Uterus (tissue), 3 donors: ENCODE measurements at regions not wholly inside any gene's neighbourhood (a gene's known extent, or its start where the extent isn't known, plus 50 kb on each side); places are given as distances from the start of the nearest gene placed in this dataset.

Experiments
- DNase-seq, 2 donors: peaks; one replicate each; pipeline ENCODE4 v3.0.0-alpha.2; 2019 to 2020
- H3K27ac ChIP-seq, 2 donors: fragments of 200-600 bp; sonication (generic); 1 replicate in 1 of 2; 2 replicates in 1 of 2; pipeline ENCODE4 v1.5.1; 2016 to 2018
- H3K27me3 ChIP-seq, 2 donors: fragments of 200-600 bp; sonication (generic); one replicate each; pipeline ENCODE4 v1.5.1; 2018 to 2019; ENCODE audit warnings: control low read depth in 1 of 2
- H3K36me3 ChIP-seq, 2 donors: fragments of 200-600 bp; sonication (generic); one replicate each; pipeline ENCODE4 v1.5.1; 2019; ENCODE audit warnings: control low read depth in 1 of 2
- H3K4me1 ChIP-seq, 2 donors: fragments of 200-600 bp; sonication (generic); one replicate each; pipeline ENCODE4 v1.5.1; 2018 to 2019; ENCODE audit warnings: control low read depth in 1 of 2
- H3K4me3 ChIP-seq, 2 donors: fragments of 200-600 bp; sonication (generic); 1 replicate in 1 of 2; 2 replicates in 1 of 2; pipeline ENCODE4 v1.5.1; 2018 to 2019; ENCODE audit warnings: mild to moderate bottlenecking in 1 of 2
- H3K9me3 ChIP-seq, 2 donors: fragments of 200-600 bp; sonication (generic); one replicate each; pipeline ENCODE4 v1.5.1; 2019; ENCODE audit warnings: control low read depth in 1 of 2
- POLR2A ChIP-seq, 2 donors: fragments of 450-650 bp; IDR thresholded peaks; one replicate each; pipeline ENCODE4 v1.6.1; 2016; ENCODE audit warnings: antibody characterized with exemption in 2 of 2, mild to moderate bottlenecking in 1 of 2, moderate library complexity in 1 of 2
- intact Hi-C: fragments of 100-400 bp; cut with DNase I; formaldehyde crosslinking; loops from one replicate; pipeline ENCODE4 v1.15.1; 2023; ENCODE audit warnings: low total_unique reads
- TF ChIP-seq, protein P1 (sequence below), 4 experiments: fragments of 200-600 bp in 2 of 4; fragments of 450-650 bp in 2 of 4; sonication (generic) in 2 of 4; IDR thresholded peaks; one replicate each; pipeline ENCODE4 v1.5.1; 2016 to 2019; ENCODE audit warnings: antibody characterized with exemption in 4 of 4, mild to moderate bottlenecking in 2 of 4, moderate library complexity in 1 of 4
- donor health status: DM: yes; HTN: yes; CAD: no.

DNA sequence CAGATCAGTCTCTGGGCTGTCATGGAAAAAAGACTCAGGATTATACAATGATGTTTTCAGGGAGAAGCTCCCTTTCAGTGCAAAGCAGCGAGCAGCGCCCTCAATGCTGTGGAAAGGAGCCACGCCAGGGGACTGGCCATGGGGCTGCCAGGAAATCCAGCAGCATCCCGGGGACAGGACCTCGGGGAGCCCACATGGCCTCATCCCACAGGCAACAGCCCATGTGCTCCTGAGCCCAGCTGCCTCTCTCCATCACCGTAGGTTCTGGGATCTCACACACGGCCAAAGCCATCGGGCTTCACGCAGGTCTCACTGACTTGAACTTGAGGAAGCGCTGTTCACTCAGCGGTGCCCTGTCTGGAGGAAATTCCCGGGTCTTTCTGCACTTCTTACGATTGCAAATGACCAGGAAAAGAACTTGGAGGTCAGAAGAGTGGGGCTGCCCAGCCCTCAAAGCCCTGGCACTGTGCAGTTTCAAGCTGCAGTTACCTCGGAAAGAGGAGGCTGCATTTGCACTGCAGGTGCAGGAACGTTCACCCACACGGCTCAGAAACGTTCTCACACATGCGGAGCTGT lies 125.9 kb upstream of the THBS2 start:
- TF ChIP-seq POLR2A (IDR thresholded peaks at IDR 0.05) = no peak
- TF ChIP-seq, protein P1, sequence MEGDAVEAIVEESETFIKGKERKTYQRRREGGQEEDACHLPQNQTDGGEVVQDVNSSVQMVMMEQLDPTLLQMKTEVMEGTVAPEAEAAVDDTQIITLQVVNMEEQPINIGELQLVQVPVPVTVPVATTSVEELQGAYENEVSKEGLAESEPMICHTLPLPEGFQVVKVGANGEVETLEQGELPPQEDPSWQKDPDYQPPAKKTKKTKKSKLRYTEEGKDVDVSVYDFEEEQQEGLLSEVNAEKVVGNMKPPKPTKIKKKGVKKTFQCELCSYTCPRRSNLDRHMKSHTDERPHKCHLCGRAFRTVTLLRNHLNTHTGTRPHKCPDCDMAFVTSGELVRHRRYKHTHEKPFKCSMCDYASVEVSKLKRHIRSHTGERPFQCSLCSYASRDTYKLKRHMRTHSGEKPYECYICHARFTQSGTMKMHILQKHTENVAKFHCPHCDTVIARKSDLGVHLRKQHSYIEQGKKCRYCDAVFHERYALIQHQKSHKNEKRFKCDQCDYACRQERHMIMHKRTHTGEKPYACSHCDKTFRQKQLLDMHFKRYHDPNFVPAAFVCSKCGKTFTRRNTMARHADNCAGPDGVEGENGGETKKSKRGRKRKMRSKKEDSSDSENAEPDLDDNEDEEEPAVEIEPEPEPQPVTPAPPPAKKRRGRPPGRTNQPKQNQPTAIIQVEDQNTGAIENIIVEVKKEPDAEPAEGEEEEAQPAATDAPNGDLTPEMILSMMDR (IDR thresholded peaks at IDR 0.05) = no peak
- H3K27me3 ChIP-seq = no peaks in the 10 kb centered on the region
- H3K4me1 ChIP-seq = no peaks in the 10 kb centered on the region
- no peaks in the 10 kb centered on the region for H3K9me3 ChIP-seq
- intact Hi-C loops = no loop called here
- no peak for DNase-seq
- H3K36me3 ChIP-seq = no peaks in the 10 kb centered on the region
- H3K27ac ChIP-seq = no peak overlapping the region
- H3K4me3 ChIP-seq = no peak overlapping the region

DNA sequence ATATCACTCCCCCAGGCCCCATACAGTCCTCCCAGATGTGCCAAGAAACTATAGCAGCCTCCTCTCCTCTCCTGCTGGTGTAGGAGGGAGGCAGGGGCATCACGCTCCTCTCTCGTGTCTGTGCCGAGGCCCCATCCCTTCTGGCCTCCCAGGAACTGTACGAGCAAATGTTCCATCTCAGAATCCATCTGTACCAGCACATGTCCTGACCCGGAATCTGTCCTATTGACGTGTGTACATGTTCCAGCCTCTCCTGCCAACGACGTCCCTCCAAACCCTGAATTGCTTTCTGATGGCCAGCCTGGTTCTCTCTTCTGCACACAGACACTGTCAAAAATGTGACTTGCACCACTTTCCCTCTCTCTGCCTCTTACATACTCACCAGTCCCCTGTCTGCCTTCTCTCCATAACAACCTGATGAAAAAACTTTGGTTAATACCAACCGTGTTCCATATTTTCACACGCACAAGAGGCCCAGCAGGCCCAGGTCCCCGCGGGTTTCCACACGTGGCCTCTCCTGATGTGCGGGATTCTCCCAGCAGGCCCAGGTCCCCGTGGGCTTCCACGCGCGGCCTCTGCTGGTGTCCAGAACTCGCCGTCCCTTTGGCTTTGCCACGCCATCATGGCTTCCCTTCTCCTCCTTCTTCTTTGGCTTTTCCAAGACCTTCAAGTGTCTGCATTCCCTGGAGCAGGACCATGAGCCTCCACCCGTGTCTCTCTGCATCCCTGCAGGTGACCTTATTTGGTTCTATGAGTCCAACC lies 125.2 kb upstream of the THBS2 start:
- H3K4me1 ChIP-seq = no peaks in the 10 kb centered on the region
- DNase-seq = no peak
- no peaks in the 10 kb centered on the region for H3K27me3 ChIP-seq
- H3K36me3 ChIP-seq = no peaks in the 10 kb centered on the region
- H3K27ac ChIP-seq = no peak overlapping the region
- intact Hi-C loops = no loop called here
- H3K9me3 ChIP-seq = no peaks in the 10 kb centered on the region
- TF ChIP-seq, protein P1 (IDR thresholded peaks at IDR 0.05) = no peak
- no peak for TF ChIP-seq POLR2A (IDR thresholded peaks at IDR 0.05)
- H3K4me3 ChIP-seq = no peak overlapping the region

DNA sequence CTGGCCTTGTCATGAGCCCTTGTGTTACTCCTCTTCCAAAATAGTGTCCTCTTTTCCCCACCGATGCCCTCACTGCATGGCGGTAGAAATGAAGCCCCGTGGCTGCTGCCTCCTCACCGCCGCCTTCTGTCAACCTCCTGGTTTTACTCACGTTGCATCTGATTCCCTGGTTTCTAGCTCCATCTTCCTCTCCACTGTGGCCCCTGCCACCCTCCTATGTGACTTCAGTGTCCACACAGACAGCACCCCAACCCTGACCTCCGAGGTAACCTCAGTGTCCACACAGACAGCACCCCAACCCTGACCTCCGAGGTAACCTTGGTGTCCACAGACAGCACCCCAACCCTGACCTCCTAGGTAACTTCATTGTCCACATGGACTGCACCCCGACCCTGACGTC lies 122.8 kb upstream of the THBS2 start:
- TF ChIP-seq, protein P1 (IDR thresholded peaks at IDR 0.05) = no peak
- no peak for TF ChIP-seq POLR2A (IDR thresholded peaks at IDR 0.05)
- no peaks in the 10 kb centered on the region for H3K4me1 ChIP-seq
- H3K4me3 ChIP-seq = no peak overlapping the region
- H3K9me3 ChIP-seq = no peaks in the 10 kb centered on the region
- H3K27me3 ChIP-seq = no peaks in the 10 kb centered on the region
- no peaks in the 10 kb centered on the region for H3K36me3 ChIP-seq
- no peak for DNase-seq
- H3K27ac ChIP-seq = no peak overlapping the region
- intact Hi-C loops = no loop called here

DNA sequence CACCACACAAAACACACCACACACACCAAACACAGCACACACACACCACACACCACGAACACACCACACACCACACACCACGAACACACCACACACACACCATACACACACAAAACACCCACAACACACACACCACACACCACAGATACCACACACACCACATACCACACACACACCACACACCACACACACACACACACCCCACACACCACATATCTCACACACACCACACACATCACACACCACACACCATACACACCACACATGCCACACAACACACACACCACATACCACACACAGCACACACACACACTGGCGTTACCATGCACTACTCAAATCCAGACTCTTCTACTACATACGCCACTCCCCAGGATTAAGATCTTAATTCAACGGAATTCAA lies 118.9 kb upstream of the THBS2 start:
- H3K4me3 ChIP-seq = no peak overlapping the region
- no peak for DNase-seq
- no peaks in the 10 kb centered on the region for H3K9me3 ChIP-seq
- no peak overlapping the region for H3K27ac ChIP-seq
- intact Hi-C loops = no loop called here
- H3K36me3 ChIP-seq = no peaks in the 10 kb centered on the region
- TF ChIP-seq POLR2A (IDR thresholded peaks at IDR 0.05) = no peak
- TF ChIP-seq, protein P1 (IDR thresholded peaks at IDR 0.05) = no peak
- no peaks in the 10 kb centered on the region for H3K27me3 ChIP-seq
- no peaks in the 10 kb centered on the region for H3K4me1 ChIP-seq

DNA sequence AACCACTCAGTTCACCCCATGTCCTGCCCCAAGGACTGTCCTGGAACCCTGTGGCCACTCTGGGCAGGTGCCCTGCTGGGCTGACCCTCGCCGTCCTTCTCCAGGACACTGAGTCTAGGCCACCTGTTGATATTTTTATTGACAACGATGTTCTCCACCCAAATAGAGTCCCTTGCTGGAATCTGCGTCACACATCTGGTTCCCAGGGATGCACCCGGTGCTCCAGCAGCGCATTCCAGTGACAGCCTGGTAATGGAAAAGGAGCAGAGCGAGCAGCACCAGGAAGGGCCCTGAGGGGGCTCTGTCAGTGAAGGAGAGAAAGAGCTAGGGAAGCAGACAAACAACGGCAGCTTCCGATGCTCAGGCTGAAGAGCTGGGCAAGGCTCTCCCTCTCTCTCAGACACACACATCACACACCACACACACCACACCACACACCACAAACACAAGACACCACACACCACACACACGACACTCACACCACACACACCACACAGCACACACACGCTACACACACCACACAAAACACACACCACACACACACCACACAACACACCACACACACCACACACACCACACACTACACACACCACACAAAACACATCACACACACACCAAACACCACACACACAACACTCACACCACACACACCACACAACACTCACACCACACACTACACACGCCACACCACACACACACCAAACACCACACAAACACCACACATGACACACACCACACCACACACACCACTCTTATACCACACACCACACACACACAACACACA lies 117.9 kb upstream of the THBS2 start:
- no peak for DNase-seq
- no peaks in the 10 kb centered on the region for H3K9me3 ChIP-seq
- no peaks in the 10 kb centered on the region for H3K27me3 ChIP-seq
- intact Hi-C loops = no loop called here
- no peaks in the 10 kb centered on the region for H3K4me1 ChIP-seq
- H3K27ac ChIP-seq = no peak overlapping the region
- TF ChIP-seq, protein P1 (IDR thresholded peaks at IDR 0.05) = no peak
- TF ChIP-seq POLR2A (IDR thresholded peaks at IDR 0.05) = no peak
- H3K36me3 ChIP-seq = no peaks in the 10 kb centered on the region
- no peak overlapping the region for H3K4me3 ChIP-seq
